Colon (tissue), 2 donors: ENCODE measurements at regions not wholly inside any gene's neighbourhood (a gene's known extent, or its start where the extent isn't known, plus 50 kb on each side); places are given as distances from the start of the nearest gene placed in this dataset.

Experiments
- FAIRE-seq: peaks from 2 replicates; lab custom pipeline; 2012; peaks lifted over from hg19 to GRCh38; lab: Jason Lieb, UNC
- donor health status: control.
- donor health status: control.

GRCh38 chr7:25636168-25636567, 407.9 kb upstream of the NPVF start:
- no peak for FAIRE-seq

GRCh38 chr7:25636871-25637283, 408.6 kb upstream of the NPVF start:
- FAIRE-seq, result no peak

GRCh38 chr7:25638068-25638467, 409.8 kb upstream of the NPVF start:
- no peak for FAIRE-seq

GRCh38 chr7:25638590-25639244, 410.4 kb upstream of the NPVF start:
- no peak for FAIRE-seq

GRCh38 chr7:25642849-25643248, 414.6 kb upstream of the NPVF start:
- FAIRE-seq, result no peak

- no peak for FAIRE-seq
Observed at GRCh38 chr7:25643286-25643685, 415.0 kb upstream of the NPVF start.

- no peak for FAIRE-seq
Observed at GRCh38 chr7:25643770-25644394, 415.6 kb upstream of the NPVF start.

GRCh38 chr7:25646726-25647413, 418.6 kb upstream of the NPVF start:
- no peak for FAIRE-seq

GRCh38 chr7:25647872-25648271, 419.6 kb upstream of the NPVF start:
- FAIRE-seq, result no peak

GRCh38 chr7:25652366-25652765, 424.1 kb upstream of the NPVF start:
- no peak for FAIRE-seq

- FAIRE-seq, result no peak
Observed at GRCh38 chr7:25653384-25653783, 425.1 kb upstream of the NPVF start.

GRCh38 chr7:25656071-25656470, 427.8 kb upstream of the NPVF start:
- no peak for FAIRE-seq

GRCh38 chr7:25656581-25657026, 428.3 kb upstream of the NPVF start:
- no peak for FAIRE-seq

GRCh38 chr7:25658375-25658774, 430.1 kb upstream of the NPVF start:
- no peak for FAIRE-seq

GRCh38 chr7:25659841-25660240, 431.6 kb upstream of the NPVF start:
- FAIRE-seq, result no peak

- FAIRE-seq, result no peak
Observed at GRCh38 chr7:25662841-25663800, 434.8 kb upstream of the NPVF start.

- no peak for FAIRE-seq
Observed at GRCh38 chr7:25663877-25664276, 435.6 kb upstream of the NPVF start.

- FAIRE-seq, result no peak
Observed at GRCh38 chr7:25664593-25664992, 436.3 kb upstream of the NPVF start.

- no peak for FAIRE-seq
Observed at GRCh38 chr7:25665374-25665773, 437.1 kb upstream of the NPVF start.

GRCh38 chr7:25665903-25666670, 437.8 kb upstream of the NPVF start:
- no peak for FAIRE-seq

- no peak for FAIRE-seq
Observed at GRCh38 chr7:25666671-25667060, 438.4 kb upstream of the NPVF start.
